ENCODE measurements at regions not wholly inside any gene's neighbourhood (a gene's known extent, or its start where the extent isn't known, plus 50 kb on each side); places are given as distances from the start of the nearest gene placed in this dataset.

- no peak for DNase-seq (ENCODE audit: insufficient read length, low spot score, missing footprints)
Observed at GRCh38 chr20:22878166-22878565, 156.9 kb upstream of the SSTR4 start.

GRCh38 chr20:22880277-22880676 lies 154.8 kb upstream of the SSTR4 start:
- no peaks in the 10 kb centered on the region for H3K79me2 ChIP-seq (ENCODE audit: insufficient read depth, low read length)
- H3K27me3 ChIP-seq (ENCODE audit: insufficient read depth, low read length), result no peaks in the 10 kb centered on the region
- no peak overlapping the region for H3K4me2 ChIP-seq (ENCODE audit: insufficient read depth, low read length)
- no peak overlapping the region for H3K27ac ChIP-seq (ENCODE audit: low read depth, low read length)
- TF ChIP-seq CTCF (IDR thresholded peaks at IDR 0.05; ENCODE audit: extremely low read depth, low read depth, low read length), result no peak
- no peaks in the 10 kb centered on the region for H4K20me1 ChIP-seq (ENCODE audit: insufficient read depth, low read length)
- no peak for DNase-seq (ENCODE audit: insufficient read length, low spot score, missing footprints)
- H3K9me3 ChIP-seq (ENCODE audit: low read depth, low read length), result no peaks in the 10 kb centered on the region
- H3K4me1 ChIP-seq (ENCODE audit: insufficient read depth, low read length), result no peaks in the 10 kb centered on the region
- no peaks in the 10 kb centered on the region for H3K36me3 ChIP-seq (ENCODE audit: insufficient read depth, low read length)
- H3K4me3 ChIP-seq (ENCODE audit: insufficient read depth, low read length), result no peak overlapping the region
- no peak overlapping the region for H2AFZ ChIP-seq (ENCODE audit: low read length)

More at GRCh38 chr20:22878166-22878565, 156.9 kb upstream of the SSTR4 start:
- Histone ChIP-seq H3K9me3 (ENCODE audit: low read depth, low read length) (no peaks in the 10 kb centered on the region), H3K4me1 (ENCODE audit: insufficient read depth, low read length) (no peaks in the 10 kb centered on the region), H4K20me1 (ENCODE audit: insufficient read depth, low read length) (no peaks in the 10 kb centered on the region), H3K4me2 (ENCODE audit: insufficient read depth, low read length) (no peak overlapping the region), H3K27ac (ENCODE audit: low read depth, low read length) (no peak overlapping the region), H3K4me3 (ENCODE audit: insufficient read depth, low read length) (no peak overlapping the region), H3K27me3 (ENCODE audit: insufficient read depth, low read length) (no peaks in the 10 kb centered on the region), H3K79me2 (ENCODE audit: insufficient read depth, low read length) (no peaks in the 10 kb centered on the region), H2AFZ (ENCODE audit: low read length) (no peak overlapping the region), H3K36me3 (ENCODE audit: insufficient read depth, low read length) (no peaks in the 10 kb centered on the region)
- TF ChIP-seq CTCF (IDR thresholded peaks at IDR 0.05; ENCODE audit: extremely low read depth, low read depth, low read length), result no peak

GRCh38 chr20:22887796-22888195 lies 147.3 kb upstream of the SSTR4 start:
- no peak overlapping the region for H3K4me3 ChIP-seq (ENCODE audit: insufficient read depth, low read length)

More at GRCh38 chr20:22887796-22888195, 147.3 kb upstream of the SSTR4 start:
- DNase-seq (ENCODE audit: insufficient read length, low spot score, missing footprints), result no peak
- H3K9me3 ChIP-seq (ENCODE audit: low read depth, low read length), result no peaks in the 10 kb centered on the region
- H3K27ac ChIP-seq (ENCODE audit: low read depth, low read length), result no peak overlapping the region
- H3K36me3 ChIP-seq (ENCODE audit: insufficient read depth, low read length), result no peaks in the 10 kb centered on the region
- no peaks in the 10 kb centered on the region for H3K4me1 ChIP-seq (ENCODE audit: insufficient read depth, low read length)
- H3K27me3 ChIP-seq (ENCODE audit: insufficient read depth, low read length), result no peaks in the 10 kb centered on the region
- no peak for TF ChIP-seq CTCF (IDR thresholded peaks at IDR 0.05; ENCODE audit: extremely low read depth, low read depth, low read length)
- H3K4me2 ChIP-seq (ENCODE audit: insufficient read depth, low read length), result no peak overlapping the region
- H3K79me2 ChIP-seq (ENCODE audit: insufficient read depth, low read length), result no peaks in the 10 kb centered on the region
- H4K20me1 ChIP-seq (ENCODE audit: insufficient read depth, low read length), result no peaks in the 10 kb centered on the region
- H2AFZ ChIP-seq (ENCODE audit: low read length), result no peak overlapping the region

Measured in osteoblast (primary cell).